HG03460 (cell line): ENCODE measurements at regions not wholly inside any gene's neighbourhood (a gene's known extent, or its start where the extent isn't known, plus 50 kb on each side); places are given as distances from the start of the nearest gene placed in this dataset.
"Not testable (repeated sequence)": the region's sequence is repeated elsewhere in the genome, so short reads cannot be mapped to it uniquely, and the experiment has no call there.

Experiments used
- ATAC-seq: cut with Tn5 transposase; IDR thresholded peaks from one replicate; pipeline ENCODE4 v1.9.1; 2021; ENCODE audit not compliant: unreplicated experiment

DNA sequence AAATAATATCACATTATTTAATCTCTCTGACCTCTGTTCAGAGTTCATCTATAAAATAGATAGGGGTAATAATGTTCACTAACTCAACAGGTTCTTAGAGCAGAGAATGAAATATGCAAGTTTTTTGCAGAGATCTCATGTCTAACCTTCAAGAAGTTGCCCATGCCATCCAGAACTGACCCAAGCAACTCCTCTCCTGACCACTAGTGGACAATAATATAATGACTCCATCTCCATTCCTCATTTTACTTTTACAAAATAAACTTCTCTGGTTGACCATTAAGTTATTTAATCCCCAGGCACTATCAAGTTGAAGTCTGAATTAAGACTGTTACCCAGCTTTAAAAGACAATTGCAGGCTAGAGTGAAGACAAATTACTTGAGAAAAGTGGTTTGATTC is 382.6 kb downstream of the KCNA4 start:
- no peak for ATAC-seq

GRCh38 chr11:29629286-29629685 is 387.5 kb downstream of the KCNA4 start:
- ATAC-seq: no peak

DNA sequence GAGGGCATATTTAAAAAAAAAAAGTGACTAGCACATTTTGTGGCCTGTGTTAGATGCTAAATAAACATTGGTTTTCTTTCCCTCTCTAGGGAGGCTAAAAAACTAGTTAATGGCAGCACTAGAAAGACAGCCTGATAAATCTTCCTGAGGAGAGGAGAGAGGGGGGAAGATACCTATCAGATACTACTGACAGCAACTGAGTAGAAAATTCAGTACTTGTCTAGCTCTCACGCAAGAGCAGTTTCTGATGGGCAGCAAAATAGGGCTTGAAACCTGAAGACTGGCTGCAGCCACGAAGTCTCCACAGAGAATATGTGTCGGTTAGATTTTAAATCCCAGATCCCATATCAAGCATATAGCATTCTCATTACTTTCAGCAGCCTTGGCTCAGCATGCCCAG is 388.2 kb downstream of the KCNA4 start:
- no peak for ATAC-seq

DNA sequence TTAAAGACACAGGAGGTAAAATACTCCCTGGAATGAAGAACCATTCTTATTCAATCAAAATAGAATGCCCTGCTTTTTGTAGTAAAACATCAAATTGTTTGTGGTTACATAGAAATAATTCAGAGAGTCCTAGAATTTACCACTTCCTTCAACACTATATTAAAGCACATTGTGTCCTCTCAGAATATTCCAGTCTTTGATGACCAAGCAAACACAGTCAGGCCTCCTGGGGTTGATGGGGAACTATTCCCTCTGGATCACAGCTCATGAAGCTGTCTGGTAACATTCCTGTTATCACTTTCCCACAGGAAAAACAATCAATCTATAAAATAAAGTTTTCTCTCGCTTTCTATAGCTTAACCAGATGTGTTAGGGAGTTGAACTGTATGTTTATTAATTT is 389.3 kb downstream of the KCNA4 start:
- ATAC-seq: no peak

- ATAC-seq: no peak
Measured at GRCh38 chr11:29623144-29623722, 393.6 kb downstream of the KCNA4 start.

GRCh38 chr11:29616611-29617010 is 400.2 kb downstream of the KCNA4 start:
- no peak for ATAC-seq

- no peak for ATAC-seq
Measured at GRCh38 chr11:29612423-29612822, 404.4 kb downstream of the KCNA4 start.

GRCh38 chr11:29606330-29607031 is 410.3 kb downstream of the KCNA4 start:
- ATAC-seq: no peak

- ATAC-seq: not testable (repeated sequence)
Measured at GRCh38 chr11:29600151-29600575, 416.7 kb downstream of the KCNA4 start.

DNA sequence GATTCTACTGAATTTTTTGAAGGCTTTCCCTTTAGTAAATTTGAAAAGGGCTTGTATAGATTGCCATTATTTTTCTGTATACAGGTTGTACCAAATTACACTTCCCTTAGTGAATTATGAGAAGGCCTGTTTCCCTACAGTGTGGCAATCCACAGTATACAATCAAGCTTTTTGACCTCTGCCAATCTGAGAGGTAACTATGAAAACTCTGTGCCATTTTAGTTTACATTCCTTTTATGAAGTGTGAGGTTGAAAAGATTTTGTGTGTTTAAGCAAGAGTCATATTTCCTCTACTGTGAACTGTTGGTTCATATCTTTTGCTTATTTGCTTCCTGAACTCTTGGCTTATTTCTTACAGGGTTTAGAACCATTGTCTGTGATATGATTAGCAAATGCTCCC is 432.5 kb downstream of the KCNA4 start:
- no peak for ATAC-seq

GRCh38 chr11:29578806-29579205 is 438.0 kb downstream of the KCNA4 start:
- ATAC-seq: no peak

GRCh38 chr11:29564486-29564885 is 452.3 kb downstream of the KCNA4 start:
- ATAC-seq: no peak

DNA sequence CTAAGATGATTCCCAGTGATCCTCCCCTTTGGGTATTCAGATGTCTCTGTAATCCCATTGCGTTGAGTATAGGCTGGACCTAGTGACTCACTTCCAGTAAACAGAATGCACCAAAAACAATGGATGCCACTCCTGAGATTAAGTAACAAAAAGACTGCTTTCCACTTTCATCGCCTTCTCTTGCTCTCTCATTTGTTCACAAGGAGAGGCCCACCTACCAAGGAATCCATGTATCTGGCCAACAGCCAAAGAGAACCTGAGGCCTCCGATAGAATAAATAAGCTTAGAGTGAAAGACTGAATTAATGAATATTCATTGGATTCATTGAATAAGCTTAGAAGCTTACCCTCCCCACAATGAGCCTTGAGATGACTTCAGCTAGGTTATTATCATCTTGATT is 454.6 kb downstream of the KCNA4 start:
- ATAC-seq: no peak

DNA sequence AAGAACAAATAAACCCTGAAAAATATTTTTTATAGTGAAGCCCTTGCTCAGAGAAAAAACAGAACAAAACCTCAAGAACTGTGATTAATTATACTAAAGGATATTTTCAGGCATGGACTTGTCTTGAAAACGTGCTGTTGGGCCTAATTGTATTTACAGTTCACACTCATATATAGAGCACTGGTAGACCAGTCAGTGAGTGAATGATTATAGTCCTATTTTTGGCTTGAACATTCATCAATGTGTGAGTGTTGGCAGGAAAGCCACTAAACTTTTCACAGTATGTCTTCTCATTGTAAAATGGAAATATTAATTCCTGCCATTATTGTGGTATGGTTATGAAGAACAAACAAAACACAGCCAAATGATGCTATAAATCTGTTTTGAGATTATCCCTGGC is 462.8 kb downstream of the KCNA4 start:
- ATAC-seq: no peak

DNA sequence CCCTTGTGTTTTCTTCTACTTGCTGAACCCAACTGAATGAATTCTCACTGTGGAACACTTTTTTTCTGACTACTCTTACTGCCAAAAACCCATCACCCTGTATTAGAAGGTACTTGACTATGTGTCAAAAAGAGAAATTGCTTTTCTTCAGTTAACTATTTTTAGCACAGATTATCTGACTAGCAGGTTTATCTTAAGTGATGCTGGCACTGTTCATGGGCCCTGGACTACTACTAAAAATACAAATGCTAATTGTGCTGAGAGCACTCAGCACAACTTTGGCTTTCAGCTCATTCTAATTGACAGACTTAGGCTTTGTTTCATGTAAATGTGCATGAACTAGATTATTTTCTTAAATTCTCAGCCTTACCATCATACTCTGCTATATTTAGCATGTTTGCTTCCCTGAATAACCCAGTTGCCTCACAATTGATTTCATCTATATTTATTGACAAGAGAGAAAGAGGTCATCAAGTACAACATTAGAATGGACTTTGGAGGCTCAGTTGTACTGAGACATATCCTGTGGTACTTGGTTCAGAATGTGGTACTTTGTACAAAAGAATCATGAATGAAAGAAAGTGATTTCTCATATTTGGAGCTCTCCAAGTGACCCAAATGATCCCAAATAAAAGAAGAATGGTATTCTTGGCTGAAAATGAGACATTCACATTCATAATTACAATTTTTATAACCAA is 478.3 kb downstream of the KCNA4 start:
- ATAC-seq: no peak

- ATAC-seq: no peak
Measured at GRCh38 chr11:29534836-29535235, 482.0 kb downstream of the KCNA4 start.

GRCh38 chr11:29530961-29531360 is 485.9 kb downstream of the KCNA4 start:
- ATAC-seq: no peak

GRCh38 chr11:29527391-29527936 is 489.4 kb downstream of the KCNA4 start:
- ATAC-seq: no peak

DNA sequence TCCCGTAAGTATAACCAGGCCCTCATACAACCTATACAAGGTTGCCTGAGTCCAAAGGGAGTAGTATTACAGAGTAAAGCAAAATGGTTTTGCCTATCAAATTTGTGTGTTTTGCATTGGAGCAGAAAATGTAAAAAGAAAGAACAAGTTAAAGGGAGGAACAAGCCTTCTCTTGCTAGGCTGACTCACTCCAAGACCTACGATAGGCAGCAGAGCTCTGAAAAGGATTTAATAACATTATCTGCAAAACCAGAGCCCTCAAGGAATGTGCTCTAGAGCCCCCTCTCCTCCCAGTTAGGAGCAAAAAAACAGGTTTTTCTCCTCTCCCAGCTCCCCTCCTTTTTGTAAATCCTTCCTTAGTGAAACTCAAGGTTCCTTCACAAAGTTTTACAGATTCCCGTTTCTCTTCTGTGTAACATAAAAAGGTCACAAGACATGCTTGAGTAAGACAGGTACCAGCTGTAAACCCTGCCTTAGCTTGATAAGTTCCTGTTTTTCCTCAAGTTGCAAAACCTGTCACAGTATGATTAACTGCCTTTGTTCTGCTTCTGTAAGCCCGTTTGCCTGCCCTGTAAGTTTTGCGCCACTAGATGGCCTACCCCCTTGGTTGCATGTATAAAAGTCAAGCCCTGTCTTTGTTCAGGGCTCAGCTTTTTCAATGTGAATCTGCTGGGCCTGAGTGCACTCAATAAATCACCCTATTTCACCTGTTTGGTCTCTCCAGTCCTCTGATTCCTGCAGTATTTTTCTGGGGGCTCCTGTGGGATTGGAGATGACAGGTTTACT is 498.2 kb downstream of the KCNA4 start:
- no peak for ATAC-seq

DNA sequence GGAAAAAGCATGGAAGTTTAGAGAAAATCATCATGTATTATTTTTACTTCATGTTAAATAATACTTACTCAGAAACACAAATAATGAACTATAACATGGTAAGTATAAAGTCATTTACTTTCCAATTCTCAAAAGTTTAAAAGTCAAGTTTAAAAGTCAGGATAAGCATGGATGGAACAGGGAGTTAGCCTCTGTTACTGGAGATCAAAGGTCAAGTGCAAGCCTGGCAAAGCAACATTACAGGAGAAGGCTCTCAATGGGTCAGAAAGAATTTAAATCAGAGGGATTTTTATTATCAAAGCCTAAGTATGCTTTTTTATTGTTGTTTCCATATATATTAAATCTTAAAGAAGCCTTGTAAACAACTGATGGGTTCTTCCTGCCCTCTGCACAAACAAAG is 505.4 kb downstream of the KCNA4 start:
- no peak for ATAC-seq

GRCh38 chr11:29507376-29507775 is 509.5 kb downstream of the KCNA4 start:
- ATAC-seq: no peak
